HEK293T (cell line): ENCODE measurements at regions not wholly inside any gene's neighbourhood (a gene's known extent, or its start where the extent isn't known, plus 50 kb on each side); places are given as distances from the start of the nearest gene placed in this dataset.

Source experiments
- BHLHE40 ChIP-seq: fragments of 450-650 bp; IDR thresholded peaks from 2 replicates; pipeline ENCODE4 v1.6.1; 2016; ENCODE audit warnings: mild to moderate bottlenecking, moderate library complexity, borderline replicate concordance
- FOXA1 ChIP-seq: fragments of 450-650 bp; IDR thresholded peaks from 2 replicates; pipeline ENCODE4 v1.6.1; 2016; ENCODE audit warnings: mild to moderate bottlenecking
- FOXK2 ChIP-seq: fragments of 450-650 bp; IDR thresholded peaks from 2 replicates; pipeline ENCODE4 v1.6.1; 2016; ENCODE audit warnings: mild to moderate bottlenecking
- NFRKB ChIP-seq: fragments of 450-650 bp; IDR thresholded peaks from 2 replicates; pipeline ENCODE4 v1.6.1; 2016; ENCODE audit warnings: mild to moderate bottlenecking, moderate library complexity
- TARDBP ChIP-seq: fragments of 450-650 bp; IDR thresholded peaks from 2 replicates; pipeline ENCODE4 v1.6.1; 2016

DNA sequence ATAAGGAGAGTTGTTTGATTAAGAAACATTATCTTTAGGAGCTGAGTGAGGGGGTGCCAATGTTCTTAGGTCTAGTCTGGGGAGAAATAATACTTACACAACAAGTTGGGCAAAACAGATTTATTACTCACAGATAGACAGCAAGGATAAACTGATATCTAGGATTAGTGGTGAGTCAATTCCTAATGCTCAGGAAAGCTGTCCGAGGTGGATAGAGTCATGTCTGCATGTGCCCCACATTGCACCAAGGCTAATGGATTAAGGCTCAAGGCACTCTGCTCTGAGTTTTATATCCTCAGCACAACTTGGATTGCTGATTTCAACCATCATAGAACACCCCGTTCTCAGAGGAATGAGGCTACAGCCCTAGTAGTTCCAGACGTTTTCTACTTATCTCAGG lies 1042.3 kb downstream of the OTOL1 start:
- TF ChIP-seq TARDBP (no peak), NFRKB (no peak), BHLHE40 (no peak), FOXK2 (no peak), FOXA1 (no peak)
